GM23338 (cell line): ENCODE measurements at regions not wholly inside any gene's neighbourhood (a gene's known extent, or its start where the extent isn't known, plus 50 kb on each side); places are given as distances from the start of the nearest gene placed in this dataset.
A peak's percentile ranks its signal among the peaks of the same experiment; 100 is the strongest.

ENCODE experiments used
- ATAC-seq: fragments of 200-7000 bp; cut with Tn5 transposase; 3 replicates; pipeline ENCODE4 v1.9.1; 2020
- DNase-seq: peaks from one replicate; pipeline ENCODE4 v3.0.0-alpha.2; 2015; ENCODE audit warnings: low spot score
- H2AFZ ChIP-seq: fragments of 200-600 bp; sonication (generic); 2 replicates; pipeline ENCODE4 v1.8.0; 2016; ENCODE audit warnings: antibody characterized with exemption, mild to moderate bottlenecking, moderate library complexity
- H3F3A ChIP-seq: fragments of 200-600 bp; sonication (generic); replicated peaks from 2 replicates; pipeline ENCODE4 v1.8.0; 2017; ENCODE audit warnings: antibody characterized with exemption, mixed run types, low read depth
- H3K27ac ChIP-seq: fragments of 200-600 bp; sonication (generic); 2 replicates; pipeline ENCODE4 v1.6.1; 2016; ENCODE audit warnings: low read depth
- H3K27me3 ChIP-seq: fragments of 200-600 bp; sonication (generic); 2 replicates; pipeline ENCODE4 v1.8.0; 2016; ENCODE audit warnings: mild to moderate bottlenecking, mixed run types, moderate library complexity; ENCODE audit not compliant: insufficient read depth
- H3K36me3 ChIP-seq: fragments of 200-600 bp; sonication (generic); 2 replicates; pipeline ENCODE4 v1.8.0; 2016; ENCODE audit warnings: mild to moderate bottlenecking; ENCODE audit not compliant: insufficient read depth
- H3K4me1 ChIP-seq: fragments of 200-600 bp; sonication (generic); 2 replicates; pipeline ENCODE4 v1.8.0; 2016; ENCODE audit warnings: mild to moderate bottlenecking, moderate library complexity; ENCODE audit not compliant: insufficient read depth
- H3K4me2 ChIP-seq: fragments of 200-600 bp; sonication (generic); 2 replicates; pipeline ENCODE4 v1.7.1; 2017; ENCODE audit warnings: mixed run types
- H3K4me3 ChIP-seq: fragments of 200-600 bp; sonication (generic); 2 replicates; pipeline ENCODE4 v1.6.1; 2016; ENCODE audit warnings: mixed run types
- H3K79me2 ChIP-seq: fragments of 200-600 bp; sonication (generic); replicated peaks from 2 replicates; pipeline ENCODE4 v1.8.0; 2017; ENCODE audit warnings: mild to moderate bottlenecking; ENCODE audit not compliant: insufficient read depth
- H3K9me2 ChIP-seq: fragments of 200-600 bp; sonication (generic); 2 replicates; pipeline ENCODE4 v1.8.0; 2017; ENCODE audit not compliant: insufficient read depth
- H4K20me1 ChIP-seq: fragments of 200-600 bp; sonication (generic); replicated peaks from 2 replicates; pipeline ENCODE4 v1.8.0; 2017; ENCODE audit warnings: mild to moderate bottlenecking; ENCODE audit not compliant: insufficient read depth
- H3K27ac Mint-ChIP-seq: 2 replicates; pipeline ENCODE4 v1.8.0; 2020; ENCODE audit warnings: inconsistent platforms, mild to moderate bottlenecking, moderate library complexity, mixed read lengths
- H3K27me3 Mint-ChIP-seq: 3 replicates; pipeline ENCODE4 v1.8.0; 2022; ENCODE audit warnings: low read depth, mild to moderate bottlenecking, moderate library complexity, mixed read lengths, inconsistent platforms; ENCODE audit not compliant: insufficient read depth, poor library complexity
- H3K36me3 Mint-ChIP-seq: 3 replicates; pipeline ENCODE4 v1.8.0; 2021; ENCODE audit warnings: low read depth, mild to moderate bottlenecking, inconsistent platforms, moderate library complexity, mixed read lengths
- H3K4me1 Mint-ChIP-seq: 3 replicates; pipeline ENCODE4 v1.8.0; 2020; ENCODE audit warnings: mild to moderate bottlenecking, inconsistent platforms, mixed read lengths
- H3K4me3 Mint-ChIP-seq: 3 replicates; pipeline ENCODE4 v1.8.0; 2021; ENCODE audit warnings: moderate library complexity, mild to moderate bottlenecking, inconsistent platforms, mixed read lengths
- H3K9me3 Mint-ChIP-seq: 3 replicates; pipeline ENCODE4 v1.8.0; 2020; ENCODE audit warnings: moderate library complexity, mild to moderate bottlenecking, inconsistent platforms, mixed read lengths
- CREB1 ChIP-seq: fragments of 250-450 bp; sonication (Bioruptor Pico); IDR thresholded peaks from 2 replicates; pipeline ENCODE4 v1.5.0; 2020; ENCODE audit warnings: low read depth, mild to moderate bottlenecking, moderate library complexity
- CTCF ChIP-seq, 2 experiments: fragments of 200-600 bp in 1 of 2; sonication (generic) in 1 of 2; conservative IDR thresholded peaks; 2 replicates each; pipeline versions ENCODE4 v1.5.1 to v1.6.1; 2016 to 2017; ENCODE audit warnings: antibody characterized with exemption in 2 of 2, low read depth in 2 of 2, mild to moderate bottlenecking in 2 of 2, moderate library complexity in 1 of 2
- EZH2 ChIP-seq: fragments of 200-600 bp; sonication (generic); IDR thresholded peaks from one replicate; pipeline ENCODE4 v1.8.0; 2017; ENCODE audit warnings: antibody characterized with exemption, mild to moderate bottlenecking, low read depth; ENCODE audit not compliant: unreplicated experiment
- EZH2phosphoT487 ChIP-seq: fragments of 200-600 bp; sonication (generic); IDR thresholded peaks from one replicate; pipeline ENCODE4 v1.8.1; 2018; ENCODE audit warnings: antibody characterized with exemption; ENCODE audit not compliant: unreplicated experiment
- JUNB ChIP-seq: IDR thresholded peaks from one replicate; pipeline ENCODE4 v1.6.1; 2016; ENCODE audit warnings: antibody characterized with exemption; ENCODE audit not compliant: unreplicated experiment
- POLR2AphosphoS5 ChIP-seq: IDR thresholded peaks from 2 replicates; pipeline ENCODE4 v1.6.1; 2016; ENCODE audit warnings: antibody characterized with exemption, low read depth
- REST ChIP-seq: IDR thresholded peaks from one replicate; pipeline ENCODE4 v1.6.1; 2018; ENCODE audit warnings: antibody characterized with exemption; ENCODE audit not compliant: unreplicated experiment
- STAT1 ChIP-seq: IDR thresholded peaks from one replicate; pipeline ENCODE4 v1.6.1; 2016; ENCODE audit warnings: antibody characterized with exemption; ENCODE audit not compliant: unreplicated experiment
- ZNF114 ChIP-seq: fragments of 250-450 bp; sonication (Bioruptor Pico); IDR thresholded peaks from 2 replicates; pipeline ENCODE4 v1.5.0; 2020; ENCODE audit warnings: mild to moderate bottlenecking, moderate library complexity
- ZNF331 ChIP-seq: fragments of 250-450 bp; sonication (Bioruptor Pico); IDR thresholded peaks from 2 replicates; pipeline ENCODE4 v1.5.0; 2020; ENCODE audit warnings: low read depth, mild to moderate bottlenecking, moderate library complexity
- TF ChIP-seq, protein P1 (sequence below): fragments of 250-450 bp; sonication (Bioruptor Pico); IDR thresholded peaks from 2 replicates; pipeline ENCODE4 v1.5.0; 2020; ENCODE audit warnings: mild to moderate bottlenecking, moderate library complexity

DNA sequence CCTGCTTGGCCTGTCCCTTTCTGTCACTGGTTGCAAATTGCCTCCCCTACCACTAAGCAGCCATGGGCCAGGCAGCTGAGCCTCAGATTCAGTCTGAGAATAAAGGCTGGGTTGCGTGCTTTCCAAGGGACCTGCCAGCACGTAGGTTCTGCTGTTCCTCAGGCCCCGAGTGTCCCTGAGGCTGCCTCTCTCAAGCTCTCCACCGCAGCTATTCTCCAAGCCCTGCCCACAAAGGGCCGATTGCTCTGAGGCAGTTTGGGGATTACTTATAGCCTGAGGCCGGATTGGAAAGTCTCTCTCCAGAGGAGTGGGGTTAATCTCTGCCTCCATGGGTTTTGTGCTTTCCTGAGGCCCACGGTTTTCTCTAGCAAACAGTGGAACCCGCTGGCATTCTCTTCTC is 590.7 kb downstream of the BCOR start (continued):
- no peak for TF ChIP-seq REST
- no peak for TF ChIP-seq STAT1
- no peak for TF ChIP-seq ZNF114 (CRISPR knock-in tag)
- TF ChIP-seq ZNF331: no peak
- no peak for TF ChIP-seq CREB1
- TF ChIP-seq EZH2phosphoT487: no peak
- TF ChIP-seq CTCF (conservative IDR thresholded peaks at IDR 0.05; ENCODE audit: low read depth in 2 of 2): no peak
- no peak for TF ChIP-seq EZH2
- no peak for TF ChIP-seq JUNB
- TF ChIP-seq POLR2AphosphoS5: no peak

GRCh38 chrX:39507617-39508299 is 590.0 kb downstream of the BCOR start:
- Mint-ChIP-seq H3K4me1 (no peaks in the 10 kb centered on the region), H3K9me3 (peaks cover 15% of the 10 kb centered on the region), H3K36me3 (peaks cover 6% of the 10 kb centered on the region; the same call in 2 of the 3 replicates), H3K27me3 (no peaks in the 10 kb centered on the region), H3K27ac (no peak overlapping the region), H3K4me3 (no peak overlapping the region)
- Histone ChIP-seq H4K20me1 (no peaks in the 10 kb centered on the region), H3K9me2 (no peaks in the 10 kb centered on the region), H3K4me3 (no peak overlapping the region), H3K4me2 (no peak overlapping the region), H3K27me3 (no peaks in the 10 kb centered on the region), H3K4me1 (no peaks in the 10 kb centered on the region), H3K36me3 (no peaks in the 10 kb centered on the region), H3K79me2 (no peaks in the 10 kb centered on the region), H2AFZ (no peak overlapping the region), H3F3A (no peaks in the 10 kb centered on the region), H3K27ac (no peak overlapping the region)
- TF ChIP-seq, protein P1, sequence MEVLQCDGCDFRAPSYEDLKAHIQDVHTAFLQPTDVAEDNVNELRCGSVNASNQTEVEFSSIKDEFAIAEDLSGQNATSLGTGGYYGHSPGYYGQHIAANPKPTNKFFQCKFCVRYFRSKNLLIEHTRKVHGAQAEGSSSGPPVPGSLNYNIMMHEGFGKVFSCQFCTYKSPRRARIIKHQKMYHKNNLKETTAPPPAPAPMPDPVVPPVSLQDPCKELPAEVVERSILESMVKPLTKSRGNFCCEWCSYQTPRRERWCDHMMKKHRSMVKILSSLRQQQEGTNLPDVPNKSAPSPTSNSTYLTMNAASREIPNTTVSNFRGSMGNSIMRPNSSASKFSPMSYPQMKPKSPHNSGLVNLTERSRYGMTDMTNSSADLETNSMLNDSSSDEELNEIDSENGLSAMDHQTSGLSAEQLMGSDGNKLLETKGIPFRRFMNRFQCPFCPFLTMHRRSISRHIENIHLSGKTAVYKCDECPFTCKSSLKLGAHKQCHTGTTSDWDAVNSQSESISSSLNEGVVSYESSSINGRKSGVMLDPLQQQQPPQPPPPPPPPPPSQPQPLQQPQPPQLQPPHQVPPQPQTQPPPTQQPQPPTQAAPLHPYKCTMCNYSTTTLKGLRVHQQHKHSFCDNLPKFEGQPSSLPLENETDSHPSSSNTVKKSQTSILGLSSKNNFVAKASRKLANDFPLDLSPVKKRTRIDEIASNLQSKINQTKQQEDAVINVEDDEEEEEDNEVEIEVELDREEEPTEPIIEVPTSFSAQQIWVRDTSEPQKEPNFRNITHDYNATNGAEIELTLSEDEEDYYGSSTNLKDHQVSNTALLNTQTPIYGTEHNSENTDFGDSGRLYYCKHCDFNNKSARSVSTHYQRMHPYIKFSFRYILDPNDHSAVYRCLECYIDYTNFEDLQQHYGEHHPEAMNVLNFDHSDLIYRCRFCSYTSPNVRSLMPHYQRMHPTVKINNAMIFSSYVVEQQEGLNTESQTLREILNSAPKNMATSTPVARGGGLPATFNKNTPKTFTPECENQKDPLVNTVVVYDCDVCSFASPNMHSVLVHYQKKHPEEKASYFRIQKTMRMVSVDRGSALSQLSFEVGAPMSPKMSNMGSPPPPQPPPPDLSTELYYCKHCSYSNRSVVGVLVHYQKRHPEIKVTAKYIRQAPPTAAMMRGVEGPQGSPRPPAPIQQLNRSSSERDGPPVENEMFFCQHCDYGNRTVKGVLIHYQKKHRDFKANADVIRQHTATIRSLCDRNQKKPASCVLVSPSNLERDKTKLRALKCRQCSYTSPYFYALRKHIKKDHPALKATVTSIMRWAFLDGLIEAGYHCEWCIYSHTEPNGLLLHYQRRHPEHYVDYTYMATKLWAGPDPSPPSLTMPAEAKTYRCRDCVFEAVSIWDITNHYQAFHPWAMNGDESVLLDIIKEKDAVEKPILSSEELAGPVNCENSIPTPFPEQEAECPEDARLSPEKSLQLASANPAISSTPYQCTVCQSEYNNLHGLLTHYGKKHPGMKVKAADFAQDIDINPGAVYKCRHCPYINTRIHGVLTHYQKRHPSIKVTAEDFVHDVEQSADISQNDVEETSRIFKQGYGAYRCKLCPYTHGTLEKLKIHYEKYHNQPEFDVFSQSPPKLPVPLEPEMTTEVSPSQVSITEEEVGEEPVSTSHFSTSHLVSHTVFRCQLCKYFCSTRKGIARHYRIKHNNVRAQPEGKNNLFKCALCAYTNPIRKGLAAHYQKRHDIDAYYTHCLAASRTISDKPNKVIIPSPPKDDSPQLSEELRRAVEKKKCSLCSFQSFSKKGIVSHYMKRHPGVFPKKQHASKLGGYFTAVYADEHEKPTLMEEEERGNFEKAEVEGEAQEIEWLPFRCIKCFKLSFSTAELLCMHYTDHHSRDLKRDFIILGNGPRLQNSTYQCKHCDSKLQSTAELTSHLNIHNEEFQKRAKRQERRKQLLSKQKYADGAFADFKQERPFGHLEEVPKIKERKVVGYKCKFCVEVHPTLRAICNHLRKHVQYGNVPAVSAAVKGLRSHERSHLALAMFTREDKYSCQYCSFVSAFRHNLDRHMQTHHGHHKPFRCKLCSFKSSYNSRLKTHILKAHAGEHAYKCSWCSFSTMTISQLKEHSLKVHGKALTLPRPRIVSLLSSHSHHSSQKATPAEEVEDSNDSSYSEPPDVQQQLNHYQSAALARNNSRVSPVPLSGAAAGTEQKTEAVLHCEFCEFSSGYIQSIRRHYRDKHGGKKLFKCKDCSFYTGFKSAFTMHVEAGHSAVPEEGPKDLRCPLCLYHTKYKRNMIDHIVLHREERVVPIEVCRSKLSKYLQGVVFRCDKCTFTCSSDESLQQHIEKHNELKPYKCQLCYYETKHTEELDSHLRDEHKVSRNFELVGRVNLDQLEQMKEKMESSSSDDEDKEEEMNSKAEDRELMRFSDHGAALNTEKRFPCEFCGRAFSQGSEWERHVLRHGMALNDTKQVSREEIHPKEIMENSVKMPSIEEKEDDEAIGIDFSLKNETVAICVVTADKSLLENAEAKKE (CRISPR knock-in tag): no peak
- TF ChIP-seq JUNB (no peak), CTCF (conservative IDR thresholded peaks at IDR 0.05; ENCODE audit: low read depth in 2 of 2) (peak in 1 of 2 experiments; percentile 20; a peak in 1 of 4 replicates), STAT1 (no peak), POLR2AphosphoS5 (no peak)
- ATAC-seq (no peak), DNase-seq (no peak)
